Transverse colon (tissue), 4 donors: ENCODE measurements at regions not wholly inside any gene's neighbourhood (a gene's known extent, or its start where the extent isn't known, plus 50 kb on each side); places are given as distances from the start of the nearest gene placed in this dataset.

Experiments
- DNase-seq: peaks from one replicate; pipeline ENCODE4 v3.0.0-alpha.2; 2019
- H3K27ac ChIP-seq, 4 donors: fragments of 200-600 bp; sonication (generic); 2 replicates each; pipeline ENCODE4 v1.5.1; 2016 to 2018; ENCODE audit warnings: inconsistent platforms in 4 of 4
- H3K27me3 ChIP-seq: fragments of 200-600 bp; sonication (generic); 2 replicates; pipeline ENCODE4 v1.5.1; 2017; ENCODE audit warnings: inconsistent platforms
- H3K36me3 ChIP-seq, 4 donors: fragments of 200-600 bp; sonication (generic); 2 replicates each; pipeline ENCODE4 v1.5.1; 2017 to 2019; ENCODE audit warnings: inconsistent platforms in 4 of 4
- H3K4me1 ChIP-seq, 4 donors: fragments of 200-600 bp; sonication (generic); 2 replicates each; pipeline ENCODE4 v1.5.1; 2017 to 2020; ENCODE audit warnings: inconsistent platforms in 4 of 4
- H3K4me3 ChIP-seq, 4 donors: fragments of 200-600 bp; sonication (generic); 1 replicate in 1 of 4; 2 replicates in 3 of 4; pipeline versions ENCODE4 v1.5.1 to v1.6.1; 2017 to 2019; ENCODE audit warnings: inconsistent platforms in 4 of 4
- H3K9me3 ChIP-seq, 2 donors: fragments of 200-600 bp; sonication (generic); 2 replicates each; pipeline ENCODE4 v1.5.1; 2017 to 2019; ENCODE audit warnings: inconsistent platforms in 2 of 2
- CTCF ChIP-seq, 5 experiments: fragments of 200-600 bp in 3 of 5; fragments of 450-650 bp in 2 of 5; sonication (generic) in 3 of 5; IDR thresholded peaks; 1 replicate in 2 of 5; 2 replicates in 3 of 5; pipeline ENCODE4 v1.5.1; 2016 to 2017; ENCODE audit warnings: antibody characterized with exemption in 5 of 5, inconsistent platforms in 3 of 5, mild to moderate bottlenecking in 2 of 5, moderate library complexity in 1 of 5
- EP300 ChIP-seq: sonication (generic); formaldehyde crosslinking; IDR thresholded peaks from one replicate; pipeline ENCODE4 v1.6.1; 2017; ENCODE audit warnings: antibody characterized with exemption, low read depth
- POLR2A ChIP-seq: fragments of 450-650 bp; IDR thresholded peaks from one replicate; pipeline ENCODE4 v1.6.1; 2016; ENCODE audit warnings: antibody characterized with exemption, mild to moderate bottlenecking, moderate library complexity
- POLR2AphosphoS5 ChIP-seq, 3 donors: sonication (generic); formaldehyde crosslinking; IDR thresholded peaks; one replicate each; pipeline ENCODE4 v1.6.1; 2016; ENCODE audit warnings: antibody characterized with exemption in 3 of 3
- WGBS, 2 donors: methylation state at CpG; one replicate each; pipeline ENCODE4 v1.1.5; 2018; ENCODE audit warnings: low coverage in 1 of 2; 5-methylcytosine and 5-hydroxymethylcytosine counted together
- in situ Hi-C, 4 donors: fragments of 200-750 bp; cut with MboI; loops; one replicate each; pipeline versions ENCODE4 v1.15.0 to v1.15.1; 2017; ENCODE audit warnings: low sequenced_read_pairs in 3 of 4, low pct_ligation_motif_present in 1 of 4, low pct_unique_long_range_greater_than_20kb in 1 of 4
- intact Hi-C: fragments of 100-400 bp; cut with DNase I; formaldehyde crosslinking; loops from one replicate; pipeline ENCODE4 v1.15.1; 2023; ENCODE audit warnings: low total_unique reads

- Histone ChIP-seq H3K9me3 (no peaks in the 10 kb centered on the region), H3K27ac (no peak overlapping the region), H3K4me3 (no peak overlapping the region), H3K36me3 (no peaks in the 10 kb centered on the region), H3K4me1 (no peaks in the 10 kb centered on the region), H3K27me3 (no peaks in the 10 kb centered on the region)
- no peak for TF ChIP-seq POLR2A
- no peak for TF ChIP-seq POLR2AphosphoS5 (IDR thresholded peaks at IDR 0.05)
- TF ChIP-seq EP300: no peak
- TF ChIP-seq CTCF (IDR thresholded peaks at IDR 0.05): peak; percentile 4 to 37 (median 29)
- in situ Hi-C loops: no loop called here
- intact Hi-C loops: no loop called here
- no peak for DNase-seq
Observed at GRCh38 chr2:168375195-168375798, 80.8 kb upstream of the CERS6 start.

- 93 to 97% methylated on average over 4 to 7 of the region's 7 CpGs for WGBS, 2 donors
- H3K27ac ChIP-seq: no peak overlapping the region
- no peak overlapping the region for H3K4me3 ChIP-seq
- DNase-seq: no peak
- TF ChIP-seq POLR2A (no peak), EP300 (no peak), CTCF (IDR thresholded peaks at IDR 0.05) (no peak), POLR2AphosphoS5 (IDR thresholded peaks at IDR 0.05) (no peak)
- H3K27me3 ChIP-seq: no peaks in the 10 kb centered on the region
- H3K9me3 ChIP-seq: no peaks in the 10 kb centered on the region
- no peaks in the 10 kb centered on the region for H3K4me1 ChIP-seq
- in situ Hi-C loops: no loop called here
- intact Hi-C loops: loop anchor here (1.0 kb wide), 1 partner anchor 45 kb away; no protein-coding TSS in a partner anchor
- no peaks in the 10 kb centered on the region for H3K36me3 ChIP-seq
Observed at GRCh38 chr2:168378960-168379669, 77.0 kb upstream of the CERS6 start.

- no peak for DNase-seq
- H3K27ac ChIP-seq: no peak overlapping the region
- no peaks in the 10 kb centered on the region for H3K36me3 ChIP-seq
- no peaks in the 10 kb centered on the region for H3K9me3 ChIP-seq
- TF ChIP-seq POLR2AphosphoS5 (IDR thresholded peaks at IDR 0.05): no peak
- TF ChIP-seq EP300: no peak
- TF ChIP-seq POLR2A: no peak
- TF ChIP-seq CTCF (IDR thresholded peaks at IDR 0.05): no peak
- no peaks in the 10 kb centered on the region for H3K4me1 ChIP-seq
- no peaks in the 10 kb centered on the region for H3K27me3 ChIP-seq
- no peak overlapping the region for H3K4me3 ChIP-seq
- intact Hi-C loops (no loop called here), in situ Hi-C loops (no loop called here)
- WGBS, 2 donors: 87% methylated on average over 3 of the region's 3 CpGs
Observed at GRCh38 chr2:168380500-168380899, 75.6 kb upstream of the CERS6 start.

- Histone ChIP-seq H3K27ac (no peak overlapping the region), H3K4me1 (no peaks in the 10 kb centered on the region), H3K4me3 (no peak overlapping the region), H3K27me3 (no peaks in the 10 kb centered on the region), H3K9me3 (no peaks in the 10 kb centered on the region), H3K36me3 (no peaks in the 10 kb centered on the region)
- intact Hi-C loops: no loop called here
- 67 to 69% methylated on average over 2 of the region's 2 CpGs for WGBS, 2 donors
- in situ Hi-C loops: no loop called here
- TF ChIP-seq CTCF (IDR thresholded peaks at IDR 0.05) (no peak), POLR2AphosphoS5 (IDR thresholded peaks at IDR 0.05) (no peak), POLR2A (no peak), EP300 (no peak)
- DNase-seq: no peak
Observed at GRCh38 chr2:168392024-168392423, 64.0 kb upstream of the CERS6 start.
